ENCODE measurements at regions not wholly inside any gene's neighbourhood (a gene's known extent, or its start where the extent isn't known, plus 50 kb on each side); places are given as distances from the start of the nearest gene placed in this dataset.
"Not testable (repeated sequence)": the region's sequence is repeated elsewhere in the genome, so short reads cannot be mapped to it uniquely, and the experiment has no call there.

DNA sequence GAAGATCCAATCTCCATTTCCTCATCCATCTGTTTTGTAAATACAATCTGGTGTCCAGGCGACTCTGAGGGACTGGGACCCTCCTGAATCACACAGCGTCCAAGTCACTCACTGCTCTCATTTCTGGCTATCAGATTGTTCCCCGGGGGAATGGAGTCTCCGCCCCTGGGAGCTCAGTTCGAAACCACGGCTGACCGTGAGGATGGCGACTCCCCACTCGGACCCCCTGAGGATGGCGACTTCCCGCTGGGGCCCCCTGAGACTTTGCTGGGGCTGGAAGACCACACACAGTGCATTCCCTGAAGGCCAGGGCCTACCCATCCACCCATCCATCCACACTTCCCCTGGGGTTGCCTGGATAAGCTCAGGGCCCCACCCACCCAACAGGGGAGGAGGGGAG is 360.5 kb downstream of the BCL2L11 start:
- POLR2A ChIA-PET (ENCODE audit: unreplicated experiment); ATAC-seq; DNase-seq; H3K9me3 ChIP-seq (ENCODE audit: low read length); CTCF ChIA-PET; H4K20me1 ChIP-seq (ENCODE audit: low read length); H3K4me3 ChIP-seq (ENCODE audit: low read length); H2AFZ ChIP-seq (ENCODE audit: low read length); BruUV-seq (replicated peaks); H3K9me2 ChIP-seq (replicated peaks; ENCODE audit: low read length); H3K9ac ChIP-seq (ENCODE audit: low read length); H3K4me2 ChIP-seq (ENCODE audit: low read length); H3K4me1 ChIP-seq (ENCODE audit: insufficient read depth, low read length); H3K36me3 ChIP-seq (ENCODE audit: low read depth, low read length); H3F3A ChIP-seq (ENCODE audit: low read length, unreplicated experiment); H3K27me3 ChIP-seq (ENCODE audit: low read length); H3K27ac ChIP-seq (ENCODE audit: low read length); intact Hi-C loops (cut with micrococcal nuclease): not testable (repeated sequence)
- peaks cover 69% of the 10 kb centered on the region for H3K79me2 ChIP-seq (ENCODE audit: low read length)

DNA sequence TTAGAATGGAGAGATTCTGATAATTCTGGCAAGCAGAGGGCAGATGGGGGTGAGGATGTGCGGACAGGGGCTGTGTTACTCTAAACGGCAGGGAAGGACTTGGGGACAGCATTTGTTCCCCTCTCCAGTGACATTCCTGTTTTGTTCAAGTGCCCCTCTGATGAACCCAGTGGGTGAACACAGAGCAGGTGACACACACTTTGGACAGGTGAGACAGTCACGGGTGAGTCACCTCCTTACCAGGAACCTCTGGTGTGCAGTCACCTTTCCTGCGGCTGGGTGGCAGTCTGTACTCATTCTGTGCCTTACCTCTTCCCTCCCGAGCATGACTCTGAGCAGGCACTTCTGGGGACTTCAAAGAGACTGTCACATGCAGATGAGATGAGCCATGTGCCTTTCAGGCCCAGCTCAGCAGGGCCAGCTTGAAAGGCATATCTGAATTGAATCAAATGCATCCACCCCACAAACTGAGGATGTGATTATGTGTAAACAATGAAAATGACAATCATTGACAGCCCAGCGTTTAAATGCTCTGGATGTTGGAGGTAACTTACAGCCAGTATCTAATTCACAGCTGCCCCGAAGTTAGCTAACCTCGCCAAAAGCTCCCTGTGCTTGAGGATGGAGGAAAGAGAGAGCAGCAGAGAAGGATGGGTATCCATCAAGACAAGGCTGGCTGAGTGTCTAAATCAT is 362.4 kb downstream of the BCL2L11 start:
- ATAC-seq (peak; percentile 93), DNase-seq (peak; percentile 3)
- H4K20me1 ChIP-seq (ENCODE audit: low read length); H3K4me1 ChIP-seq (ENCODE audit: insufficient read depth, low read length); H3K4me2 ChIP-seq (ENCODE audit: low read length); intact Hi-C loops (cut with micrococcal nuclease); H3K9ac ChIP-seq (ENCODE audit: low read length); CTCF ChIA-PET; H3K9me3 ChIP-seq (ENCODE audit: low read length); H3K36me3 ChIP-seq (ENCODE audit: low read depth, low read length); H2AFZ ChIP-seq (ENCODE audit: low read length); H3F3A ChIP-seq (ENCODE audit: low read length, unreplicated experiment); H3K9me2 ChIP-seq (replicated peaks; ENCODE audit: low read length); BruUV-seq (replicated peaks); H3K27me3 ChIP-seq (ENCODE audit: low read length); POLR2A ChIA-PET (ENCODE audit: unreplicated experiment); H3K4me3 ChIP-seq (ENCODE audit: low read length): not testable (repeated sequence)
- Histone ChIP-seq H3K27ac (ENCODE audit: low read length) (peak overlapping the region; percentile 25; the same call in 1 of the 2 replicates), H3K79me2 (ENCODE audit: low read length) (peaks cover 76% of the 10 kb centered on the region)

DNA sequence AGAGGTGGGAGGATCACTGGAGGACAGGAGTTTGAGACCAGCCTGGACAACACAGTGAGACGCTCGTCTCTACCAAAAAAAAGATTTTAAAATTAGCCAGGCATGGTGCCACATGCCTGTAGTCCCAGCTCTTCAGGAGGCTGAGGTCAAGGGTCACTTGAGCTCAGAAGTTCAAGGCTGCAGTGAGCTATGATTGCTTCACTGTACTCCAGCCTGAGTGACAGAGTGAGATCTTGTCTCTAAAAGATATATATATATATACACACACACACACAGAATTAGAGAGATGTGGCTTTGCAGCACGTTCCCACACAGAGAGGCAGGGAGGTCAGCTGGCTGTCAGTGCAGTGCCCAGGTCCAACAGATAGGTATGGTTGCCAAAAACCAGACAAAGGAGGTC is 363.4 kb downstream of the BCL2L11 start:
- H3K9me3 ChIP-seq (ENCODE audit: low read length); H3K9ac ChIP-seq (ENCODE audit: low read length); H3K4me1 ChIP-seq (ENCODE audit: insufficient read depth, low read length); ATAC-seq; H3K9me2 ChIP-seq (replicated peaks; ENCODE audit: low read length); POLR2A ChIA-PET (ENCODE audit: unreplicated experiment); H3K27me3 ChIP-seq (ENCODE audit: low read length); H4K20me1 ChIP-seq (ENCODE audit: low read length); CTCF ChIA-PET; H3F3A ChIP-seq (ENCODE audit: low read length, unreplicated experiment); DNase-seq; H3K4me2 ChIP-seq (ENCODE audit: low read length); intact Hi-C loops (cut with micrococcal nuclease); BruUV-seq (replicated peaks); H3K4me3 ChIP-seq (ENCODE audit: low read length); H3K27ac ChIP-seq (ENCODE audit: low read length); H3K36me3 ChIP-seq (ENCODE audit: low read depth, low read length); H2AFZ ChIP-seq (ENCODE audit: low read length): not testable (repeated sequence)
- H3K79me2 ChIP-seq (ENCODE audit: low read length): peaks cover 74% of the 10 kb centered on the region

DNA sequence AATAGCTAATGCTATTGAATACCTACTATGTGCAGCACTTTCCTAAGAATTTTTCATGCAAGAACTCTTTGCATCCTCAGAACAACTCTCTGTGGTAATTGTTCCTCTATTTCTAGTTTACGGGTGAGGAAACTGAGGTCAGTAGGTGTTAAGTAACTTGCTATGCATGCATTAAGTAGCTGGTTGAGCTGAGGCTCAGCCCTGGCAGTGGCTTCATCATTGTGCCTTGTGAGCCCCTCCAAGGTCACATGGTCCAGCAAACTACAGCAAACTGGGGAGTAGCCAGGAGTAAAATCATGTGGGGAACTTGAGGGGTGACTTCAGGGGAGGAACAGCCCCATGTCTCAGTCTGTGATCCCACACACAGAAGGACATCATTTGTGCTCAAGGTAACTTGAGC is 365.2 kb downstream of the BCL2L11 start:
- ATAC-seq; H3F3A ChIP-seq (ENCODE audit: low read length, unreplicated experiment); BruUV-seq (replicated peaks); POLR2A ChIA-PET (ENCODE audit: unreplicated experiment); H3K36me3 ChIP-seq (ENCODE audit: low read depth, low read length); DNase-seq; H2AFZ ChIP-seq (ENCODE audit: low read length); H3K27me3 ChIP-seq (ENCODE audit: low read length); H3K9ac ChIP-seq (ENCODE audit: low read length); H3K4me1 ChIP-seq (ENCODE audit: insufficient read depth, low read length); H3K4me3 ChIP-seq (ENCODE audit: low read length); H4K20me1 ChIP-seq (ENCODE audit: low read length); H3K27ac ChIP-seq (ENCODE audit: low read length); H3K9me3 ChIP-seq (ENCODE audit: low read length); H3K9me2 ChIP-seq (replicated peaks; ENCODE audit: low read length); CTCF ChIA-PET; H3K4me2 ChIP-seq (ENCODE audit: low read length); intact Hi-C loops (cut with micrococcal nuclease): not testable (repeated sequence)
- H3K79me2 ChIP-seq (ENCODE audit: low read length): peaks cover 70% of the 10 kb centered on the region

GRCh38 chr2:111488451-111488850 is 367.7 kb downstream of the BCL2L11 start:
- H3K9ac ChIP-seq (ENCODE audit: low read length); H3K4me1 ChIP-seq (ENCODE audit: insufficient read depth, low read length); H3K36me3 ChIP-seq (ENCODE audit: low read depth, low read length); H3K27ac ChIP-seq (ENCODE audit: low read length); H3K4me2 ChIP-seq (ENCODE audit: low read length); H3K9me3 ChIP-seq (ENCODE audit: low read length); POLR2A ChIA-PET (ENCODE audit: unreplicated experiment); H3K9me2 ChIP-seq (replicated peaks; ENCODE audit: low read length); CTCF ChIA-PET; H3K27me3 ChIP-seq (ENCODE audit: low read length); H2AFZ ChIP-seq (ENCODE audit: low read length); H3F3A ChIP-seq (ENCODE audit: low read length, unreplicated experiment); H4K20me1 ChIP-seq (ENCODE audit: low read length); DNase-seq; H3K4me3 ChIP-seq (ENCODE audit: low read length); ATAC-seq; intact Hi-C loops (cut with micrococcal nuclease); BruUV-seq (replicated peaks): not testable (repeated sequence)
- peaks cover 72% of the 10 kb centered on the region for H3K79me2 ChIP-seq (ENCODE audit: low read length)

DNA sequence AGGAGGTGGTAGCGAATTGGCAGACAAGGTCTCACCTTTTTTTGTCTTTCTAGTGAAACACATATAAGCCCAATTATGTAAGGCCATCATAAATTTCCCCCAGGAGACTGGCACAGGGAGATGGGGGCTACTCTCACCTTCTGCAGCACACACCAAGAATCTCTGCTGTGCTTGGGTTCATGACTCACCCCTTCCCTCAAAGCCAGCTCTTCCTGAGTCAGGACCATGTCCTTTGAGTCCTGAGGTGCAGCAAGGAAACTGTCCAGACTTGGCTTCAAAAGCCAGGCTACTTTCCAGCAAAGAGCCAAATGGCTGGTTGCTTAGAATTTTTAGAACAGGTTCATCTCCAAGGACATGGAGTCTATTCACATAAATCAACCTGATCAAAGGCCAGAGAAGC is 368.7 kb downstream of the BCL2L11 start:
- H3K4me1 ChIP-seq (ENCODE audit: insufficient read depth, low read length); DNase-seq; H3K9me2 ChIP-seq (replicated peaks; ENCODE audit: low read length); BruUV-seq (replicated peaks); POLR2A ChIA-PET (ENCODE audit: unreplicated experiment); H3K9ac ChIP-seq (ENCODE audit: low read length); CTCF ChIA-PET; H3K36me3 ChIP-seq (ENCODE audit: low read depth, low read length); H4K20me1 ChIP-seq (ENCODE audit: low read length); H2AFZ ChIP-seq (ENCODE audit: low read length); H3K4me2 ChIP-seq (ENCODE audit: low read length); H3K27me3 ChIP-seq (ENCODE audit: low read length); H3K4me3 ChIP-seq (ENCODE audit: low read length); H3K9me3 ChIP-seq (ENCODE audit: low read length); H3F3A ChIP-seq (ENCODE audit: low read length, unreplicated experiment); intact Hi-C loops (cut with micrococcal nuclease); H3K27ac ChIP-seq (ENCODE audit: low read length): not testable (repeated sequence)
- peaks cover 72% of the 10 kb centered on the region for H3K79me2 ChIP-seq (ENCODE audit: low read length)
- ATAC-seq: peak; percentile 47; the same call in 1 of the 2 replicates

GRCh38 chr2:111491181-111491580 is 370.5 kb downstream of the BCL2L11 start:
- BruUV-seq (replicated peaks); DNase-seq; H3K27ac ChIP-seq (ENCODE audit: low read length); H2AFZ ChIP-seq (ENCODE audit: low read length); H3K9me3 ChIP-seq (ENCODE audit: low read length); H3K9ac ChIP-seq (ENCODE audit: low read length); H3F3A ChIP-seq (ENCODE audit: low read length, unreplicated experiment); intact Hi-C loops (cut with micrococcal nuclease); H3K9me2 ChIP-seq (replicated peaks; ENCODE audit: low read length); H3K27me3 ChIP-seq (ENCODE audit: low read length); H3K4me3 ChIP-seq (ENCODE audit: low read length); CTCF ChIA-PET; H3K36me3 ChIP-seq (ENCODE audit: low read depth, low read length); ATAC-seq; H3K4me2 ChIP-seq (ENCODE audit: low read length); H4K20me1 ChIP-seq (ENCODE audit: low read length); POLR2A ChIA-PET (ENCODE audit: unreplicated experiment): not testable (repeated sequence)
- Histone ChIP-seq H3K79me2 (ENCODE audit: low read length) (peaks cover 62% of the 10 kb centered on the region), H3K4me1 (ENCODE audit: insufficient read depth, low read length) (peaks cover 14% of the 10 kb centered on the region)

Measured in PC-3 (cell line).